Mucosa of rectum (tissue), 2 donors: ENCODE measurements at regions not wholly inside any gene's neighbourhood (a gene's known extent, or its start where the extent isn't known, plus 50 kb on each side); places are given as distances from the start of the nearest gene placed in this dataset.

Source experiments
- H3K27ac ChIP-seq, 2 donors: one replicate each; pipeline ENCODE4 v1.7.0; 2013; ENCODE audit warnings: inconsistent platforms in 2 of 2, low read depth in 2 of 2, low read length in 2 of 2
- H3K27me3 ChIP-seq, 2 donors: one replicate each; pipeline ENCODE4 v1.7.0; 2013; ENCODE audit warnings: low read length in 2 of 2; ENCODE audit not compliant: control insufficient read depth in 2 of 2, insufficient read depth in 2 of 2
- H3K36me3 ChIP-seq, 2 donors: one replicate each; pipeline ENCODE4 v1.7.0; 2013; ENCODE audit warnings: low read length in 2 of 2; ENCODE audit not compliant: control insufficient read depth in 2 of 2, insufficient read depth in 2 of 2
- H3K4me1 ChIP-seq, 2 donors: one replicate each; pipeline ENCODE4 v1.7.0; 2013; ENCODE audit warnings: low read length in 2 of 2, mild to moderate bottlenecking in 1 of 2; ENCODE audit not compliant: control insufficient read depth in 2 of 2, insufficient read depth in 2 of 2
- H3K4me3 ChIP-seq, 2 donors: one replicate each; pipeline ENCODE4 v1.7.0; 2013; ENCODE audit warnings: low read length in 2 of 2
- H3K9ac ChIP-seq, 2 donors: one replicate each; pipeline ENCODE4 v1.7.0; 2013; ENCODE audit warnings: low read length in 2 of 2, low read depth in 1 of 2, mild to moderate bottlenecking in 1 of 2
- H3K9me3 ChIP-seq, 2 donors: one replicate each; pipeline ENCODE4 v1.7.0; 2013; ENCODE audit warnings: low read length in 2 of 2; ENCODE audit not compliant: control insufficient read depth in 2 of 2
- donor health status: healthy.
- donor health status: Normal muscosa, but diverticular disease.

- no peaks in the 10 kb centered on the region for H3K9me3 ChIP-seq
- no peak overlapping the region for H3K9ac ChIP-seq
- H3K4me3 ChIP-seq = no peak overlapping the region
- no peaks in the 10 kb centered on the region for H3K36me3 ChIP-seq
- H3K27me3 ChIP-seq = no peaks in the 10 kb centered on the region
- no peak overlapping the region for H3K27ac ChIP-seq
- no peaks in the 10 kb centered on the region for H3K4me1 ChIP-seq
These were observed 59.4 kb upstream of the GK2 start for GRCh38 chr4:79467246-79467932.

GRCh38 chr4:79466621-79467020 lies 58.6 kb upstream of the GK2 start:
- Histone ChIP-seq H3K9ac (no peak overlapping the region), H3K27ac (no peak overlapping the region), H3K4me1 (no peaks in the 10 kb centered on the region), H3K9me3 (no peaks in the 10 kb centered on the region), H3K4me3 (no peak overlapping the region), H3K27me3 (no peaks in the 10 kb centered on the region), H3K36me3 (no peaks in the 10 kb centered on the region)
